ENCODE measurements at regions not wholly inside any gene's neighbourhood (a gene's known extent, or its start where the extent isn't known, plus 50 kb on each side); places are given as distances from the start of the nearest gene placed in this dataset.
A peak's percentile ranks its signal among the peaks of the same experiment; 100 is the strongest.
"Not testable (repeated sequence)": the region's sequence is repeated elsewhere in the genome, so short reads cannot be mapped to it uniquely, and the experiment has no call there.

- TF ChIP-seq EZH2phosphoT487 (IDR thresholded peaks at IDR 0.05; ENCODE audit: insufficient read depth, low read depth) (no peak), EZH2 (IDR thresholded peaks at IDR 0.05; ENCODE audit: insufficient read depth, poor library complexity, severe bottlenecking) (no peak)
- WGBS, 2 experiments (ENCODE audit: low coverage in 1 of 2, low lambda C conversion rate in 2 of 2, missing lambda C conversion rate in 2 of 2) = 80 to 84% methylated on average over 5 of the region's 5 CpGs
- H3K79me2 ChIP-seq (ENCODE audit: insufficient read depth) = no peaks in the 10 kb centered on the region
Measured at GRCh38 chr6:21754891-21755290, 161.3 kb downstream of the SOX4 start.

DNA sequence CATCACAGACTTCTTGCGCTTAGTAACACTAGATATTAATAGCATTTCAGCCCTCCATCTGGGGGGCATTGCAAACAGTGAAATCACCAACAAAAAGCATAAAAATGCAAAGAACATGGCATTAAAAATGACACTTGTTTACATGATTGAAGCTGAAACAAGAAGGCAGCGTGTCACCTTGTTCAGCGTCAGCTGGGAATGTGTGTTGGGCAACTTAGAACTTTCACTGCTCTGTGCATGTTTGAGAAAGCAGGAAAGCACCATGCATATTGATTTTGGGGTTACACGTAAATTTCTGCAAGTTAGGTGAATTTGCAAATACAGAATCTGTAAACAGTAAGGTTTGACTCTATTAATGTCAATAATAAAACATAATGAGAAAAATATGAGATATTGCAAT, 162.9 kb downstream of the SOX4 start:
- Histone ChIP-seq H3K4me1 (ENCODE audit: insufficient read depth) (peaks cover 22% of the 10 kb centered on the region), H3K27me3 (replicated peaks; ENCODE audit: insufficient read depth) (no peaks in the 10 kb centered on the region), H4K20me1 (ENCODE audit: insufficient read depth) (no peaks in the 10 kb centered on the region), H3K4me2 (ENCODE audit: unreplicated experiment) (no peak overlapping the region), H3K79me2 (ENCODE audit: insufficient read depth) (no peaks in the 10 kb centered on the region), H3K9me3 (ENCODE audit: low read depth) (no peaks in the 10 kb centered on the region), H3K36me3 (ENCODE audit: low read depth) (no peaks in the 10 kb centered on the region), H3K9me2 (ENCODE audit: insufficient read depth) (no peaks in the 10 kb centered on the region), H3F3A (ENCODE audit: insufficient read depth) (peaks cover 9% of the 10 kb centered on the region; the same call in 1 of the 2 replicates), H2AFZ (no peak overlapping the region), H3K9ac (no peak overlapping the region), H3K4me3 (no peak overlapping the region), H3K27ac (no peak overlapping the region)
- no peak for DNase-seq
- no peak for TF ChIP-seq EZH2 (IDR thresholded peaks at IDR 0.05; ENCODE audit: insufficient read depth, poor library complexity, severe bottlenecking)
- TF ChIP-seq EZH2phosphoT487 (IDR thresholded peaks at IDR 0.05; ENCODE audit: insufficient read depth, low read depth) = no peak
- 81 to 85% methylated on average over 4 of the region's 4 CpGs for WGBS, 2 experiments (ENCODE audit: low coverage in 1 of 2, low lambda C conversion rate in 2 of 2, missing lambda C conversion rate in 2 of 2)
- in situ Hi-C loops (cut with MboI) = no loop called here

More at GRCh38 chr6:21754891-21755290, 161.3 kb downstream of the SOX4 start:
- Histone ChIP-seq H3K4me1 (ENCODE audit: insufficient read depth) (peaks cover 22% of the 10 kb centered on the region), H4K20me1 (ENCODE audit: insufficient read depth) (no peaks in the 10 kb centered on the region), H3K27ac (no peak overlapping the region), H3K9me2 (ENCODE audit: insufficient read depth) (no peaks in the 10 kb centered on the region), H3F3A (ENCODE audit: insufficient read depth) (peaks cover 9% of the 10 kb centered on the region; the same call in 1 of the 2 replicates), H3K9ac (no peak overlapping the region), H3K27me3 (replicated peaks; ENCODE audit: insufficient read depth) (no peaks in the 10 kb centered on the region), H3K36me3 (ENCODE audit: low read depth) (no peaks in the 10 kb centered on the region), H3K4me2 (ENCODE audit: unreplicated experiment) (no peak overlapping the region), H3K9me3 (ENCODE audit: low read depth) (no peaks in the 10 kb centered on the region), H2AFZ (no peak overlapping the region), H3K4me3 (no peak overlapping the region)
- in situ Hi-C loops (cut with MboI) = no loop called here
- DNase-seq = peak; percentile 26

GRCh38 chr6:21757392-21757791, 163.8 kb downstream of the SOX4 start:
- H3K9ac ChIP-seq; H3K36me3 ChIP-seq (ENCODE audit: low read depth); H3K4me2 ChIP-seq (ENCODE audit: unreplicated experiment); H2AFZ ChIP-seq; DNase-seq; H3K9me2 ChIP-seq (ENCODE audit: insufficient read depth); H4K20me1 ChIP-seq (ENCODE audit: insufficient read depth); H3K27ac ChIP-seq; in situ Hi-C loops (cut with MboI); H3F3A ChIP-seq (ENCODE audit: insufficient read depth); H3K27me3 ChIP-seq (replicated peaks; ENCODE audit: insufficient read depth); H3K4me3 ChIP-seq; H3K79me2 ChIP-seq (ENCODE audit: insufficient read depth); H3K9me3 ChIP-seq (ENCODE audit: low read depth): not testable (repeated sequence)
- H3K4me1 ChIP-seq (ENCODE audit: insufficient read depth) = peaks cover 15% of the 10 kb centered on the region
- WGBS, 2 experiments (ENCODE audit: low coverage in 1 of 2, low lambda C conversion rate in 2 of 2, missing lambda C conversion rate in 2 of 2) = 82 to 87% methylated on average over 10 of the region's 10 CpGs

GRCh38 chr6:21759721-21760120, 166.2 kb downstream of the SOX4 start:
- H2AFZ ChIP-seq = no peak overlapping the region
- no peaks in the 10 kb centered on the region for H3F3A ChIP-seq (ENCODE audit: insufficient read depth)
- no peaks in the 10 kb centered on the region for H4K20me1 ChIP-seq (ENCODE audit: insufficient read depth)
- WGBS, 2 experiments (ENCODE audit: low coverage in 1 of 2, low lambda C conversion rate in 2 of 2, missing lambda C conversion rate in 2 of 2) = 92 to 97% methylated on average over 5 of the region's 5 CpGs
- no peaks in the 10 kb centered on the region for H3K9me2 ChIP-seq (ENCODE audit: insufficient read depth)
- H3K4me2 ChIP-seq (ENCODE audit: unreplicated experiment) = no peak overlapping the region
- H3K9me3 ChIP-seq (ENCODE audit: low read depth) = no peaks in the 10 kb centered on the region
- TF ChIP-seq EZH2phosphoT487 (IDR thresholded peaks at IDR 0.05; ENCODE audit: insufficient read depth, low read depth) (no peak), EZH2 (IDR thresholded peaks at IDR 0.05; ENCODE audit: insufficient read depth, poor library complexity, severe bottlenecking) (no peak)
- no peaks in the 10 kb centered on the region for H3K4me1 ChIP-seq (ENCODE audit: insufficient read depth)
- H3K79me2 ChIP-seq (ENCODE audit: insufficient read depth) = no peaks in the 10 kb centered on the region
- no peaks in the 10 kb centered on the region for H3K27me3 ChIP-seq (replicated peaks; ENCODE audit: insufficient read depth)
- H3K4me3 ChIP-seq = no peak overlapping the region
- in situ Hi-C loops (cut with MboI) = no loop called here
- H3K36me3 ChIP-seq (ENCODE audit: low read depth) = no peaks in the 10 kb centered on the region
- DNase-seq = no peak
- no peak overlapping the region for H3K27ac ChIP-seq
- H3K9ac ChIP-seq = no peak overlapping the region

DNA sequence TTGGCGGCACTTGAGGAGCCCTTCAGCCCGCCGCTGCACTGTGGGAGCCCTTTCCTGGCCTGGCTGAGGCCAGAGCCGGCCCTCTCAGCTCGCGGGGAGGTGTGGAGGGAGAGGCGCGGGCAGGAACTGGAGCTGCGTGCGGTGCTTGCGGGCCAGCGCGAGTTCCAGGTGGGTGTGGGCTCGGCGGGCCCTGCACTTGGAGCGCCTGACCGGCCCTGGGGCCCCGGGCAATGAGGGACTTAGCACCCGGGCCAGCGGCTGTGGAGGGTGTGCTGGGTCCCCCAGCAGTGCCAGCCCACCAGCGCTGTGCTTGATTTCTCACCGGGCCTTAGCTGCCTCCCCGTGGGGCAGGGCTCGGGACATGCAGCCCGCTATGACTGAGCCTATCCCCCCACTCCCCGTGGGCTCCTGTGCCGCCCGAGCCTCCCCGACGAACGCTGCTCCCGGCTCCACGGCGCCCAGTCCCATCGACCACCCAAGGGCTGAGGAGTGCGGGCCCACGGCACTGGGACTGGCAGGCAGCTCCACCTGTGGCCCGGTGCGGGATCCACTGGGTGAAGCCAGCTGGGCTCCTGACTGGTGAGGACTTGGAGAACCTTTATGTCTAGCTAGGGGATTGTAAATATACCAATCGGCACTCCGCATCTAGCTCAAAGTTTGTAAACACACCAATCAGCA, 167.6 kb downstream of the SOX4 start:
- H2AFZ ChIP-seq; in situ Hi-C loops (cut with MboI); H3K36me3 ChIP-seq (ENCODE audit: low read depth); H3K79me2 ChIP-seq (ENCODE audit: insufficient read depth); H3K4me2 ChIP-seq (ENCODE audit: unreplicated experiment); H4K20me1 ChIP-seq (ENCODE audit: insufficient read depth); H3K27me3 ChIP-seq (replicated peaks; ENCODE audit: insufficient read depth); H3K4me3 ChIP-seq; H3K27ac ChIP-seq; H3K9ac ChIP-seq; DNase-seq; H3K9me2 ChIP-seq (ENCODE audit: insufficient read depth); H3K4me1 ChIP-seq (ENCODE audit: insufficient read depth); H3K9me3 ChIP-seq (ENCODE audit: low read depth); H3F3A ChIP-seq (ENCODE audit: insufficient read depth): not testable (repeated sequence)
- 94 to 95% methylated on average over 22 to 39 of the region's 41 CpGs for WGBS, 2 experiments (ENCODE audit: low coverage in 1 of 2, low lambda C conversion rate in 2 of 2, missing lambda C conversion rate in 2 of 2)
